ENCODE measurements at regions not wholly inside any gene's neighbourhood (a gene's known extent, or its start where the extent isn't known, plus 50 kb on each side); places are given as distances from the start of the nearest gene placed in this dataset.

- no peak for TF ChIP-seq CTCF (IDR thresholded peaks at IDR 0.05)
These were observed 198.5 kb downstream of the SP3 start for GRCh38 chr2:173766537-173767289.

- no peak for TF ChIP-seq CTCF (IDR thresholded peaks at IDR 0.05)
These were observed 194.1 kb downstream of the SP3 start for GRCh38 chr2:173770947-173771678.

GRCh38 chr2:173772205-173772604, 193.0 kb downstream of the SP3 start:
- no peak for TF ChIP-seq CTCF (IDR thresholded peaks at IDR 0.05)

- no peak for TF ChIP-seq CTCF (IDR thresholded peaks at IDR 0.05)
These were observed 192.1 kb downstream of the SP3 start for GRCh38 chr2:173773076-173773475.

- no peak for TF ChIP-seq CTCF (IDR thresholded peaks at IDR 0.05)
These were observed 189.7 kb downstream of the SP3 start for GRCh38 chr2:173775440-173775839.

- TF ChIP-seq CTCF (IDR thresholded peaks at IDR 0.05) = no peak
These were observed 182.5 kb downstream of the SP3 start for GRCh38 chr2:173782681-173783080.

GRCh38 chr2:173783382-173783781, 181.8 kb downstream of the SP3 start:
- no peak for TF ChIP-seq CTCF (IDR thresholded peaks at IDR 0.05)
